Glomerular visceral epithelial cell (primary cell): ENCODE measurements at regions not wholly inside any gene's neighbourhood (a gene's known extent, or its start where the extent isn't known, plus 50 kb on each side); places are given as distances from the start of the nearest gene placed in this dataset.

Experiments used
- DNase-seq: peaks from one replicate; pipeline ENCODE4 v3.0.0-alpha.2; 2016; ENCODE audit errors: extremely low spot score

- DNase-seq: no peak
Observed at GRCh38 chr2:163265562-163265961, 427.0 kb upstream of the KCNH7 start.

GRCh38 chr2:163264341-163264740, 425.8 kb upstream of the KCNH7 start:
- no peak for DNase-seq

GRCh38 chr2:163259489-163259888, 420.9 kb upstream of the KCNH7 start:
- no peak for DNase-seq

- DNase-seq: no peak
Observed at GRCh38 chr2:163255086-163255485, 416.5 kb upstream of the KCNH7 start.

- DNase-seq: no peak
Observed at GRCh38 chr2:163253621-163254285, 415.2 kb upstream of the KCNH7 start.

GRCh38 chr2:163252199-163252598, 413.6 kb upstream of the KCNH7 start:
- DNase-seq: no peak

GRCh38 chr2:163248376-163249253, 410.0 kb upstream of the KCNH7 start:
- DNase-seq: no peak

- no peak for DNase-seq
Observed at GRCh38 chr2:163247847-163248220, 409.3 kb upstream of the KCNH7 start.

GRCh38 chr2:163247156-163247846, 408.7 kb upstream of the KCNH7 start:
- no peak for DNase-seq

GRCh38 chr2:163246135-163246534, 407.6 kb upstream of the KCNH7 start:
- no peak for DNase-seq

GRCh38 chr2:163236553-163236952, 398.0 kb upstream of the KCNH7 start:
- DNase-seq: no peak

GRCh38 chr2:163231666-163232065, 393.1 kb upstream of the KCNH7 start:
- peak; percentile 9 for DNase-seq

- no peak for DNase-seq
Observed at GRCh38 chr2:163213661-163214081, 375.1 kb upstream of the KCNH7 start.

GRCh38 chr2:163210430-163210918, 371.9 kb upstream of the KCNH7 start:
- DNase-seq: peak; percentile 17

GRCh38 chr2:163207693-163208370, 369.3 kb upstream of the KCNH7 start:
- peak; percentile 54 for DNase-seq

- DNase-seq: peak; percentile 6
Observed at GRCh38 chr2:163205589-163206254, 367.2 kb upstream of the KCNH7 start.

GRCh38 chr2:163200741-163201140, 362.2 kb upstream of the KCNH7 start:
- DNase-seq: no peak

GRCh38 chr2:163198972-163199371, 360.4 kb upstream of the KCNH7 start:
- DNase-seq: peak; percentile 18

GRCh38 chr2:163198007-163198406, 359.4 kb upstream of the KCNH7 start:
- DNase-seq: no peak

GRCh38 chr2:163191372-163191771, 352.8 kb upstream of the KCNH7 start:
- peak; percentile 54 for DNase-seq

- no peak for DNase-seq
Observed at GRCh38 chr2:163187995-163188655, 349.6 kb upstream of the KCNH7 start.
